Panc1 (cell line): ENCODE measurements at regions not wholly inside any gene's neighbourhood (a gene's known extent, or its start where the extent isn't known, plus 50 kb on each side); places are given as distances from the start of the nearest gene placed in this dataset.

Experiments used
- ATAC-seq: fragments of 200-7000 bp; cut with Tn5 transposase; 2 replicates; pipeline ENCODE4 v1.9.1; 2020; ENCODE audit warnings: mild to moderate bottlenecking, moderate library complexity
- BruUV-seq: library from RNA; stranded (reverse); fragments of 400-500 nt; replicated peaks from 2 replicates; lab custom pipeline; 2021; lab: Mats Ljungman, UMichigan
- CTCF ChIA-PET: fragments of 300-600 bp; sonication (Branson Sonifier 250); formaldehyde crosslinking; loops from one replicate; lab custom pipeline; 2022; ENCODE audit warnings: antibody characterized with exemption; lab: Charles Lee
- POLR2A ChIA-PET: fragments of 300-600 bp; sonication (Branson Sonifier 250); formaldehyde crosslinking; loops from one replicate; lab custom pipeline; 2022; ENCODE audit warnings: antibody characterized with exemption; lab: Charles Lee
- DNase-seq: peaks from one replicate; pipeline ENCODE4 v3.0.0-alpha.2; 2010; ENCODE audit warnings: low read depth, low spot score
- H3K27ac ChIP-seq: 2 replicates; pipeline ENCODE4 v1.5.1; 2011; ENCODE audit warnings: mild to moderate bottlenecking, low read length, inconsistent platforms
- H3K27me3 ChIP-seq: fragments of 200-500 bp; sonication (Bioruptor generic); 2 replicates; pipeline ENCODE4 v1.6.0; 2014; ENCODE audit warnings: low read length, inconsistent platforms; ENCODE audit not compliant: control insufficient read depth, insufficient read depth
- H3K36me3 ChIP-seq: fragments of 200-500 bp; sonication (Bioruptor generic); 2 replicates; pipeline ENCODE4 v1.5.1; 2014; ENCODE audit warnings: inconsistent platforms, mild to moderate bottlenecking, low read length, moderate library complexity; ENCODE audit not compliant: control insufficient read depth, insufficient read depth
- H3K4me1 ChIP-seq: 2 replicates; pipeline ENCODE4 v1.5.1; 2011; ENCODE audit warnings: inconsistent platforms, mild to moderate bottlenecking, low read length, moderate library complexity; ENCODE audit not compliant: control insufficient read depth, insufficient read depth
- H3K4me3 ChIP-seq, 2 experiments: 2 replicates each; pipeline ENCODE4 v1.5.1; 2011 to 2012; ENCODE audit warnings: low read depth in 2 of 2, low read length in 2 of 2, mild to moderate bottlenecking in 2 of 2, inconsistent platforms in 1 of 2, moderate library complexity in 1 of 2
- H3K9me3 ChIP-seq: fragments of 200-500 bp; sonication (Bioruptor generic); 2 replicates; pipeline ENCODE4 v1.5.1; 2014; ENCODE audit warnings: low read depth, mild to moderate bottlenecking, inconsistent platforms, low read length, moderate library complexity; ENCODE audit not compliant: control insufficient read depth, insufficient read depth
- POLR2AphosphoS5 ChIP-seq: IDR thresholded peaks from 2 replicates; pipeline ENCODE4 v1.6.1; 2012; ENCODE audit warnings: mild to moderate bottlenecking, low read depth, low read length, moderate library complexity
- SIN3A ChIP-seq: IDR thresholded peaks from 2 replicates; pipeline ENCODE4 v1.6.1; 2012; ENCODE audit warnings: low read depth, mild to moderate bottlenecking, low read length, moderate library complexity, borderline replicate concordance; ENCODE audit not compliant: insufficient read depth
- TCF7L2 ChIP-seq: IDR thresholded peaks from 2 replicates; pipeline ENCODE4 v1.6.1; 2011; ENCODE audit warnings: mild to moderate bottlenecking, low read depth, low read length, inconsistent platforms
- in situ Hi-C: cut with HindIII; loops from 2 replicates; pipeline ENCODE4 v1.10.0; 2016; ENCODE audit warnings: low sequenced_read_pairs, low pct_unique_long_range_greater_than_20kb
- intact Hi-C: fragments of 100-400 bp; cut with micrococcal nuclease; formaldehyde crosslinking; loops from one replicate; pipeline ENCODE4 v1.10.0; 2022; ENCODE audit not compliant: unreplicated experiment
- TF ChIP-seq, protein P1 (sequence below): fragments of 450-650 bp; IDR thresholded peaks from 2 replicates; pipeline ENCODE4 v1.5.1; 2017; ENCODE audit warnings: mild to moderate bottlenecking
- TF ChIP-seq, protein P2 (sequence below), 2 experiments: IDR thresholded peaks; 2 replicates each; pipeline ENCODE4 v1.6.1; 2011 to 2012; ENCODE audit warnings: low read depth in 2 of 2, control low read depth in 1 of 2, low read length in 1 of 2, mild to moderate bottlenecking in 1 of 2, moderate library complexity in 1 of 2; ENCODE audit not compliant: insufficient read depth in 1 of 2

DNA sequence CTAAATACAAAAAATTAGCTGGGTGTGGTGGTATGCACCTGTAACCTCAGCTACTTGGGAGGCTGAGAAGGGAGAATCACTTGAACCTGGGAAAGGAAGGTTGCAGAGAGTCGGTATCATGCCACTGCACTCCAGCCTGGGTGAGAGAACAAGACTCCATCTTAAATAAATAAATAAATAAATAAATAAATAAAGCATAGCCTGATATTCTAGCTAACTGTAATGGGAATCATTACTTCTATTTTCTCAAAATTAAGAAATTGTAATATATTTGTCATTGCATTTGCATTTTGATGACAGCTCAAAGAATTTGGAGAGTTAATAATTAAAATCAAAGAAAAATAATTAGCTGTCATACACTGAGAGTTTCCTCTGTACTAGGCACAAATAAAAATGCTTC lies 561.1 kb downstream of the EFNB2 start:
- TF ChIP-seq, protein P1, sequence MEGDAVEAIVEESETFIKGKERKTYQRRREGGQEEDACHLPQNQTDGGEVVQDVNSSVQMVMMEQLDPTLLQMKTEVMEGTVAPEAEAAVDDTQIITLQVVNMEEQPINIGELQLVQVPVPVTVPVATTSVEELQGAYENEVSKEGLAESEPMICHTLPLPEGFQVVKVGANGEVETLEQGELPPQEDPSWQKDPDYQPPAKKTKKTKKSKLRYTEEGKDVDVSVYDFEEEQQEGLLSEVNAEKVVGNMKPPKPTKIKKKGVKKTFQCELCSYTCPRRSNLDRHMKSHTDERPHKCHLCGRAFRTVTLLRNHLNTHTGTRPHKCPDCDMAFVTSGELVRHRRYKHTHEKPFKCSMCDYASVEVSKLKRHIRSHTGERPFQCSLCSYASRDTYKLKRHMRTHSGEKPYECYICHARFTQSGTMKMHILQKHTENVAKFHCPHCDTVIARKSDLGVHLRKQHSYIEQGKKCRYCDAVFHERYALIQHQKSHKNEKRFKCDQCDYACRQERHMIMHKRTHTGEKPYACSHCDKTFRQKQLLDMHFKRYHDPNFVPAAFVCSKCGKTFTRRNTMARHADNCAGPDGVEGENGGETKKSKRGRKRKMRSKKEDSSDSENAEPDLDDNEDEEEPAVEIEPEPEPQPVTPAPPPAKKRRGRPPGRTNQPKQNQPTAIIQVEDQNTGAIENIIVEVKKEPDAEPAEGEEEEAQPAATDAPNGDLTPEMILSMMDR: no peak
- TF ChIP-seq SIN3A (no peak), TCF7L2 (no peak), POLR2AphosphoS5 (no peak)
- TF ChIP-seq, protein P2, sequence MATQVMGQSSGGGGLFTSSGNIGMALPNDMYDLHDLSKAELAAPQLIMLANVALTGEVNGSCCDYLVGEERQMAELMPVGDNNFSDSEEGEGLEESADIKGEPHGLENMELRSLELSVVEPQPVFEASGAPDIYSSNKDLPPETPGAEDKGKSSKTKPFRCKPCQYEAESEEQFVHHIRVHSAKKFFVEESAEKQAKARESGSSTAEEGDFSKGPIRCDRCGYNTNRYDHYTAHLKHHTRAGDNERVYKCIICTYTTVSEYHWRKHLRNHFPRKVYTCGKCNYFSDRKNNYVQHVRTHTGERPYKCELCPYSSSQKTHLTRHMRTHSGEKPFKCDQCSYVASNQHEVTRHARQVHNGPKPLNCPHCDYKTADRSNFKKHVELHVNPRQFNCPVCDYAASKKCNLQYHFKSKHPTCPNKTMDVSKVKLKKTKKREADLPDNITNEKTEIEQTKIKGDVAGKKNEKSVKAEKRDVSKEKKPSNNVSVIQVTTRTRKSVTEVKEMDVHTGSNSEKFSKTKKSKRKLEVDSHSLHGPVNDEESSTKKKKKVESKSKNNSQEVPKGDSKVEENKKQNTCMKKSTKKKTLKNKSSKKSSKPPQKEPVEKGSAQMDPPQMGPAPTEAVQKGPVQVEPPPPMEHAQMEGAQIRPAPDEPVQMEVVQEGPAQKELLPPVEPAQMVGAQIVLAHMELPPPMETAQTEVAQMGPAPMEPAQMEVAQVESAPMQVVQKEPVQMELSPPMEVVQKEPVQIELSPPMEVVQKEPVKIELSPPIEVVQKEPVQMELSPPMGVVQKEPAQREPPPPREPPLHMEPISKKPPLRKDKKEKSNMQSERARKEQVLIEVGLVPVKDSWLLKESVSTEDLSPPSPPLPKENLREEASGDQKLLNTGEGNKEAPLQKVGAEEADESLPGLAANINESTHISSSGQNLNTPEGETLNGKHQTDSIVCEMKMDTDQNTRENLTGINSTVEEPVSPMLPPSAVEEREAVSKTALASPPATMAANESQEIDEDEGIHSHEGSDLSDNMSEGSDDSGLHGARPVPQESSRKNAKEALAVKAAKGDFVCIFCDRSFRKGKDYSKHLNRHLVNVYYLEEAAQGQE (IDR thresholded peaks at IDR 0.05; ENCODE audit: insufficient read depth in 1 of 2, low read depth in 2 of 2, low read length in 1 of 2): no peak
- BruUV-seq: no TSS peak

DNA sequence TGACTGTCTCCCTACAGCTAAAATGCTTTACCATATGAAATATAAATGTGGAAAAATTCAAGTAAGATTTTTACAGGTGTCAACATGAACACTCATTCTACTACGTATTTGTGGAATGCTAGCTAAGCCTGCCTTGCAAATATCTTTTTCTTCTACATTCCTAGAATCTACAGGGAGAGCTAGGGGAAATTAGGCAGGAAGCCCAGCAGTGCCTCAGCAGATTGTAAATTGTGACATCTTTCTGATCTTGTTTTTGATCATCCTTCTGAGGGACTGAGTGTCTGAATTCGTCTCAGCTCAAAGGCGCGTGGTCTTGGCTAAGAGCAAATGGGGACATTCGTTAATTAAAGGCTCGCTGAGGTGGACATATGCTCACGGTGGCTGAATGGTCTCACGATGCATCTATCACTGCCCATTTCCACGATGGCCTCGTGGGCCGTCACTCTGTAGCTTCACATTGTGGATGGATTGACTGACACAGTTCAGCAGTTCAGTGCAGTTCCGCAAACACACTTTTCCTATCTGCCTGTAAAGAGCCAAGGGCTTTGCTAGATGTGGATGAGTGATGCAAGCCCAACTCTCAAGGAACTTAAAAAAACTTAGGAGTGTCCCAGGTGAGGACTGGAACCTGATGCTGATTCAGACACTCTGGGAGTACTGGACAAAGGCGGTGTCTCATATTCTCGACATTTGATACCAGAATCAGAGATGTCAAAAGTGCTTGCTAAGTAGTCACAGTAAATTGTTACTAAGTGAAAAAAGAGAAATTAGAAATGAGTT lies 562.5 kb downstream of the EFNB2 start:
- POLR2A ChIA-PET: no interaction called here
- ATAC-seq (no peak), DNase-seq (no peak)
- Histone ChIP-seq H3K27me3 (no peaks in the 10 kb centered on the region), H3K36me3 (no peaks in the 10 kb centered on the region), H3K4me1 (peaks cover 8% of the 10 kb centered on the region; the same call in 1 of the 2 replicates), H3K27ac (peak overlapping the region; percentile 65), H3K4me3 (no peak overlapping the region), H3K9me3 (no peaks in the 10 kb centered on the region)
- TF ChIP-seq, protein P1: no peak
- TF ChIP-seq POLR2AphosphoS5: no peak
- CTCF ChIA-PET: no interaction called here
- no TSS peak for BruUV-seq
- in situ Hi-C loops (no loop called here), intact Hi-C loops (no loop called here)

More for the DNA sequence above, 561.1 kb downstream of the EFNB2 start:
- H3K4me1 ChIP-seq: peaks cover 7% of the 10 kb centered on the region; the same call in 1 of the 2 replicates
- H3K27ac ChIP-seq: no peak overlapping the region
- no peaks in the 10 kb centered on the region for H3K9me3 ChIP-seq
- DNase-seq (no peak), ATAC-seq (no peak)
- ChIA-PET POLR2A (no interaction called here), CTCF (no interaction called here)
- no peaks in the 10 kb centered on the region for H3K36me3 ChIP-seq
- no peak overlapping the region for H3K4me3 ChIP-seq
- H3K27me3 ChIP-seq: no peaks in the 10 kb centered on the region
- intact Hi-C loops: no loop called here
- in situ Hi-C loops: no loop called here
